ENCODE measurements at regions not wholly inside any gene's neighbourhood (a gene's known extent, or its start where the extent isn't known, plus 50 kb on each side); places are given as distances from the start of the nearest gene placed in this dataset.
"Not testable (repeated sequence)": the region's sequence is repeated elsewhere in the genome, so short reads cannot be mapped to it uniquely, and the experiment has no call there.

DNA sequence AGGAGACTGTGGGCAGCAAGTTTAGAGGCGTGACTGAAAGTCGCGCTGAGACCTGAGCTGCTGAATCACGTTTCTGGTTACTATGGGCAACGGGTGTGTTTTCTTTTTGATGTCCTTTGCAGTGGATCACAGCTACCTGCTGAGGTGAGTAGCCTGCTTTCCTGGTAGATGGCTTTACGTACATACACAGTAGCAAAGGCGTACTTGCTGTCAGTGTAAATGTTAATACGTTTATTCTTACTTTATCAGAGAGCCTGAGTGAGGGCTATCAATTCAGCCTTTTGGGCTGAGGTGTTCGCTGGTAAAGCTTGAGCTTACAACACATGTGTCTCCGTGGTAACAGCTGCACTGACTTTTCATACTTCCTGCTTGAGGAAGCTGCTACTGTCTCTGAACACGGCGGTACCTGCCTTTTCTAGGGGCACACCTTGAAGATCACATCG lies 165.1 kb upstream of the CCZ1B start:
- TF ChIP-seq, protein P1, sequence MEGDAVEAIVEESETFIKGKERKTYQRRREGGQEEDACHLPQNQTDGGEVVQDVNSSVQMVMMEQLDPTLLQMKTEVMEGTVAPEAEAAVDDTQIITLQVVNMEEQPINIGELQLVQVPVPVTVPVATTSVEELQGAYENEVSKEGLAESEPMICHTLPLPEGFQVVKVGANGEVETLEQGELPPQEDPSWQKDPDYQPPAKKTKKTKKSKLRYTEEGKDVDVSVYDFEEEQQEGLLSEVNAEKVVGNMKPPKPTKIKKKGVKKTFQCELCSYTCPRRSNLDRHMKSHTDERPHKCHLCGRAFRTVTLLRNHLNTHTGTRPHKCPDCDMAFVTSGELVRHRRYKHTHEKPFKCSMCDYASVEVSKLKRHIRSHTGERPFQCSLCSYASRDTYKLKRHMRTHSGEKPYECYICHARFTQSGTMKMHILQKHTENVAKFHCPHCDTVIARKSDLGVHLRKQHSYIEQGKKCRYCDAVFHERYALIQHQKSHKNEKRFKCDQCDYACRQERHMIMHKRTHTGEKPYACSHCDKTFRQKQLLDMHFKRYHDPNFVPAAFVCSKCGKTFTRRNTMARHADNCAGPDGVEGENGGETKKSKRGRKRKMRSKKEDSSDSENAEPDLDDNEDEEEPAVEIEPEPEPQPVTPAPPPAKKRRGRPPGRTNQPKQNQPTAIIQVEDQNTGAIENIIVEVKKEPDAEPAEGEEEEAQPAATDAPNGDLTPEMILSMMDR (IDR thresholded peaks at IDR 0.05 in 8 of 11, conservative IDR thresholded peaks at IDR 0.05 in 3 of 11) = not testable (repeated sequence)
- TF ChIP-seq POLR2A (IDR thresholded peaks at IDR 0.05) = not testable (repeated sequence)
